HG02981 (cell line): ENCODE measurements at regions not wholly inside any gene's neighbourhood (a gene's known extent, or its start where the extent isn't known, plus 50 kb on each side); places are given as distances from the start of the nearest gene placed in this dataset.
"Not testable (repeated sequence)": the region's sequence is repeated elsewhere in the genome, so short reads cannot be mapped to it uniquely, and the experiment has no call there.

ENCODE experiments used
- ATAC-seq: cut with Tn5 transposase; IDR thresholded peaks from one replicate; pipeline ENCODE4 v1.9.1; 2021; ENCODE audit warnings: mild to moderate bottlenecking, moderate library complexity; ENCODE audit not compliant: unreplicated experiment

GRCh38 chr4:167811958-167812357 lies 280.4 kb upstream of the ANXA10 start:
- ATAC-seq = no peak

- no peak for ATAC-seq
These were observed 266.1 kb upstream of the ANXA10 start for GRCh38 chr4:167826281-167826680.

GRCh38 chr4:167831855-167832254 lies 260.5 kb upstream of the ANXA10 start:
- ATAC-seq = no peak

- no peak for ATAC-seq
These were observed 253.7 kb upstream of the ANXA10 start for GRCh38 chr4:167838686-167839085.

- ATAC-seq = no peak
These were observed 249.8 kb upstream of the ANXA10 start for GRCh38 chr4:167842487-167842886.

GRCh38 chr4:167854881-167855280 lies 237.5 kb upstream of the ANXA10 start:
- no peak for ATAC-seq

GRCh38 chr4:167858127-167858526 lies 234.2 kb upstream of the ANXA10 start:
- ATAC-seq = not testable (repeated sequence)

GRCh38 chr4:167867191-167867590 lies 225.1 kb upstream of the ANXA10 start:
- no peak for ATAC-seq

- ATAC-seq = no peak
These were observed 224.2 kb upstream of the ANXA10 start for GRCh38 chr4:167868163-167868562.

GRCh38 chr4:167873496-167873895 lies 218.8 kb upstream of the ANXA10 start:
- ATAC-seq = no peak

- ATAC-seq = not testable (repeated sequence)
These were observed 216.2 kb upstream of the ANXA10 start for GRCh38 chr4:167876091-167876490.

- not testable (repeated sequence) for ATAC-seq
These were observed 214.5 kb upstream of the ANXA10 start for GRCh38 chr4:167877826-167878225.

- no peak for ATAC-seq
These were observed 209.1 kb upstream of the ANXA10 start for GRCh38 chr4:167883266-167883665.

- no peak for ATAC-seq
These were observed 207.3 kb upstream of the ANXA10 start for GRCh38 chr4:167885071-167885470.

GRCh38 chr4:167885872-167886271 lies 206.5 kb upstream of the ANXA10 start:
- no peak for ATAC-seq

- no peak for ATAC-seq
These were observed 204.6 kb upstream of the ANXA10 start for GRCh38 chr4:167887726-167888125.

- no peak for ATAC-seq
These were observed 202.1 kb upstream of the ANXA10 start for GRCh38 chr4:167890226-167890625.

GRCh38 chr4:167893531-167893930 lies 198.8 kb upstream of the ANXA10 start:
- ATAC-seq = no peak

- not testable (repeated sequence) for ATAC-seq
These were observed 196.1 kb upstream of the ANXA10 start for GRCh38 chr4:167896260-167896659.

GRCh38 chr4:167897116-167897515 lies 195.2 kb upstream of the ANXA10 start:
- no peak for ATAC-seq

- no peak for ATAC-seq
These were observed 189.0 kb upstream of the ANXA10 start for GRCh38 chr4:167903291-167903721.

GRCh38 chr4:167906851-167907250 lies 185.5 kb upstream of the ANXA10 start:
- ATAC-seq = no peak

GRCh38 chr4:167908816-167909215 lies 183.5 kb upstream of the ANXA10 start:
- no peak for ATAC-seq

- not testable (repeated sequence) for ATAC-seq
These were observed 179.8 kb upstream of the ANXA10 start for GRCh38 chr4:167912535-167912934.
